Keratinocyte (primary cell): ENCODE measurements at regions not wholly inside any gene's neighbourhood (a gene's known extent, or its start where the extent isn't known, plus 50 kb on each side); places are given as distances from the start of the nearest gene placed in this dataset.

Source experiments
- EZH2 ChIP-seq: IDR thresholded peaks from one replicate; pipeline ENCODE4 v1.6.1; 2012; ENCODE audit warnings: inconsistent platforms, mild to moderate bottlenecking, low read length, moderate library complexity
- TF ChIP-seq, protein P1 (sequence below), 3 experiments: IDR thresholded peaks in 1 of 3; conservative IDR thresholded peaks in 1 of 3; optimal IDR thresholded peaks in 1 of 3; 2 replicates in 2 of 3; 3 replicates in 1 of 3; pipeline versions ENCODE3 to v1.5.1; 2011; ENCODE audit warnings: low read length in 3 of 3, mild to moderate bottlenecking in 3 of 3, moderate library complexity in 2 of 3, control low read depth in 1 of 3, inconsistent platforms in 1 of 3; ENCODE audit not compliant: insufficient read depth in 2 of 3; ENCODE audit errors: extremely low read depth in 1 of 3

- TF ChIP-seq, protein P1, sequence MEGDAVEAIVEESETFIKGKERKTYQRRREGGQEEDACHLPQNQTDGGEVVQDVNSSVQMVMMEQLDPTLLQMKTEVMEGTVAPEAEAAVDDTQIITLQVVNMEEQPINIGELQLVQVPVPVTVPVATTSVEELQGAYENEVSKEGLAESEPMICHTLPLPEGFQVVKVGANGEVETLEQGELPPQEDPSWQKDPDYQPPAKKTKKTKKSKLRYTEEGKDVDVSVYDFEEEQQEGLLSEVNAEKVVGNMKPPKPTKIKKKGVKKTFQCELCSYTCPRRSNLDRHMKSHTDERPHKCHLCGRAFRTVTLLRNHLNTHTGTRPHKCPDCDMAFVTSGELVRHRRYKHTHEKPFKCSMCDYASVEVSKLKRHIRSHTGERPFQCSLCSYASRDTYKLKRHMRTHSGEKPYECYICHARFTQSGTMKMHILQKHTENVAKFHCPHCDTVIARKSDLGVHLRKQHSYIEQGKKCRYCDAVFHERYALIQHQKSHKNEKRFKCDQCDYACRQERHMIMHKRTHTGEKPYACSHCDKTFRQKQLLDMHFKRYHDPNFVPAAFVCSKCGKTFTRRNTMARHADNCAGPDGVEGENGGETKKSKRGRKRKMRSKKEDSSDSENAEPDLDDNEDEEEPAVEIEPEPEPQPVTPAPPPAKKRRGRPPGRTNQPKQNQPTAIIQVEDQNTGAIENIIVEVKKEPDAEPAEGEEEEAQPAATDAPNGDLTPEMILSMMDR (optimal IDR thresholded peaks at IDR 0.05 in 1 of 3, IDR thresholded peaks at IDR 0.05 in 1 of 3, conservative IDR thresholded peaks at IDR 0.05 in 1 of 3; ENCODE audit: extremely low read depth in 1 of 3, insufficient read depth in 2 of 3, low read length in 3 of 3) = no peak
- no peak for TF ChIP-seq EZH2
Measured at GRCh38 chr3:177490626-177491025, 293.3 kb upstream of the TBL1XR1 start.
